HUES6 (cell line): ENCODE measurements at regions not wholly inside any gene's neighbourhood (a gene's known extent, or its start where the extent isn't known, plus 50 kb on each side); places are given as distances from the start of the nearest gene placed in this dataset.

Experiments
- H3K27ac ChIP-seq: 2 replicates; pipeline ENCODE4 v1.7.0; 2013; ENCODE audit warnings: low read depth, mild to moderate bottlenecking, low read length, inconsistent platforms
- H3K27me3 ChIP-seq: 2 replicates; pipeline ENCODE4 v1.6.1; 2013; ENCODE audit warnings: low read length; ENCODE audit not compliant: control insufficient read depth, insufficient read depth
- H3K36me3 ChIP-seq: 2 replicates; pipeline ENCODE4 v1.6.1; 2013; ENCODE audit warnings: low read length; ENCODE audit not compliant: control insufficient read depth, insufficient read depth
- H3K4me1 ChIP-seq: 2 replicates; pipeline ENCODE4 v1.6.1; 2013; ENCODE audit warnings: low read length; ENCODE audit not compliant: control insufficient read depth, insufficient read depth
- H3K4me3 ChIP-seq: 2 replicates; pipeline ENCODE4 v1.5.1; 2013; ENCODE audit warnings: low read depth, low read length
- H3K9ac ChIP-seq: one replicate; pipeline ENCODE4 v1.6.1; 2013; ENCODE audit warnings: mild to moderate bottlenecking, low read length
- H3K9me3 ChIP-seq: 2 replicates; pipeline ENCODE4 v1.6.1; 2013; ENCODE audit warnings: low read depth, low read length; ENCODE audit not compliant: control insufficient read depth, insufficient read depth

- H3K4me1 ChIP-seq = peaks cover 25% of the 10 kb centered on the region
Measured at GRCh38 chr1:59018446-59018845, 234.6 kb upstream of the JUN start.

GRCh38 chr1:59018860-59019259, 235.0 kb upstream of the JUN start:
- no peak overlapping the region for H3K9ac ChIP-seq
- peaks cover 21% of the 10 kb centered on the region for H3K4me1 ChIP-seq

More at GRCh38 chr1:59018446-59018845, 234.6 kb upstream of the JUN start:
- Histone ChIP-seq H3K9ac (no peak overlapping the region), H3K36me3 (no peaks in the 10 kb centered on the region), H3K27ac (no peak overlapping the region), H3K9me3 (peaks cover 10% of the 10 kb centered on the region), H3K27me3 (no peaks in the 10 kb centered on the region), H3K4me3 (no peak overlapping the region)

DNA sequence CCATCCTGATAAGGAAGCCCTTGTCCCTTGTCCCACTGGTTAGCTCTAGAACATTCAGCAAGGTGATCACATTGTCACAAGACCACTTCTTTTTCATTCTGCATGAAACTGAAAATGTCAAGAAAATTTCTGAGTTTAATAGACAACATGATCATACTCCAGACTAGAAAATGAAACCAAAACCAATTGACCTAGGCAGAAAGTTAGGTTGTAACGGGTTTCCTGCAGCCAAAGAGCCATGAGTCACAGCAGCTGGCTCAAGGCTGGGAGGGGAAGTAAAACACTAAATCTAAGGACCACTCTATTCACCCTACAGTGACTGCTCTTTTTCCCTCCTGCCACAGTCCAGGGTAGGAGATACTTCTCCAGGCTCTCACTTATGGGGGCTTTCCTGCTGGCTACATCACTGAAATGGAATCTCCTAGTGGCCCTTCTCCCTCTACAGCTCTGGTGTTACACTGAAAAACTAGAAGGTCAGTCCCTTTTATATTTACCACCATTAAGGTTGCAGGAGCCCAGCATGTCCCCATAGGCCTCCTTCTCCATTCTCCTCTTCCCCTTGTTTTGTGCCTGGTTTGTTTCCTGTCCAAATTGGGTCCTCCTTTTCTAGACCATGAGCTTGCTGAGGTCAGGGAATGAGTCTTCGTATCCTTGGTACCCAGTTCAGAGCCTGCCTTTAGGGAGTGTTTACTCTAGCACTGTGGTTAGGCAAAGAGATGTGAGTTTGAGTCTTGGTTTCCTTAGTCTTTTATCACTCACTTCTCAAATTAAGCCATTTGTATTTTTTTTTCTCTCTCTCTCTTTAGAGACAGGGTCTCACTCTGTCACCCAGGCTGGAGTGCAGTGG, 236.5 kb upstream of the JUN start:
- H3K27me3 ChIP-seq = no peaks in the 10 kb centered on the region
- no peak overlapping the region for H3K27ac ChIP-seq
- no peak overlapping the region for H3K4me3 ChIP-seq
- no peak overlapping the region for H3K9ac ChIP-seq
- H3K4me1 ChIP-seq = peaks cover 12% of the 10 kb centered on the region; the same call in 1 of the 2 replicates
- peaks cover 10% of the 10 kb centered on the region for H3K9me3 ChIP-seq
- no peaks in the 10 kb centered on the region for H3K36me3 ChIP-seq

More at GRCh38 chr1:59018860-59019259, 235.0 kb upstream of the JUN start:
- no peaks in the 10 kb centered on the region for H3K36me3 ChIP-seq
- no peaks in the 10 kb centered on the region for H3K27me3 ChIP-seq
- peaks cover 10% of the 10 kb centered on the region for H3K9me3 ChIP-seq
- no peak overlapping the region for H3K27ac ChIP-seq
- H3K4me3 ChIP-seq = no peak overlapping the region

DNA sequence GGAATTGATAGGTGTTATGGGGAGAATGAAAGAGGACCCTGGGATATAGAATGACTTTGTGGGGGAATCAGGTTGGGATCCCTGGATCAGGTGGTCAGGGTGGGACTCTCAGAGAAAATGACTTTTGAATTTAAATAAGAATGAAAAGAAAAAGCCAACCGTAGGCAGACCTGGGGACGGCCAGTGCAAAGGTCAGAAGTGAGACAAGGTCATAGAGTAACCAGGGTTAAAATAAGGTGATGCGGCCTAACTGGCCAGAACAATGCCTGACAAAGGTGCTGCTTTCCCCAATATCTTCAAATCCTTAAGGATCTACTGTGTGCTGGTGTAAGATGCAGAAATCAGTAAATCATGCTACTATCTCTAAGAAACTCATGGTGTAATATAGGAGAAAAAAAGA, 238.4 kb upstream of the JUN start:
- peaks cover 2% of the 10 kb centered on the region; the same call in 1 of the 2 replicates for H3K4me1 ChIP-seq

GRCh38 chr1:59022799-59023198, 239.0 kb upstream of the JUN start:
- Histone ChIP-seq H3K27ac (no peak overlapping the region), H3K4me1 (peaks cover 2% of the 10 kb centered on the region; the same call in 1 of the 2 replicates), H3K4me3 (no peak overlapping the region), H3K9me3 (peaks cover 10% of the 10 kb centered on the region), H3K27me3 (no peaks in the 10 kb centered on the region), H3K36me3 (no peaks in the 10 kb centered on the region), H3K9ac (no peak overlapping the region)

More for the DNA sequence above, 238.4 kb upstream of the JUN start:
- Histone ChIP-seq H3K27ac (no peak overlapping the region), H3K9me3 (peaks cover 10% of the 10 kb centered on the region), H3K27me3 (no peaks in the 10 kb centered on the region), H3K36me3 (no peaks in the 10 kb centered on the region), H3K4me3 (no peak overlapping the region), H3K9ac (no peak overlapping the region)

- H3K9me3 ChIP-seq = no peaks in the 10 kb centered on the region
- no peak overlapping the region for H3K4me3 ChIP-seq
- H3K36me3 ChIP-seq = no peaks in the 10 kb centered on the region
- H3K27me3 ChIP-seq = no peaks in the 10 kb centered on the region
- H3K4me1 ChIP-seq = peaks cover 2% of the 10 kb centered on the region; the same call in 1 of the 2 replicates
- H3K9ac ChIP-seq = no peak overlapping the region
- no peak overlapping the region for H3K27ac ChIP-seq
Measured at GRCh38 chr1:59025201-59025600, 241.4 kb upstream of the JUN start.

DNA sequence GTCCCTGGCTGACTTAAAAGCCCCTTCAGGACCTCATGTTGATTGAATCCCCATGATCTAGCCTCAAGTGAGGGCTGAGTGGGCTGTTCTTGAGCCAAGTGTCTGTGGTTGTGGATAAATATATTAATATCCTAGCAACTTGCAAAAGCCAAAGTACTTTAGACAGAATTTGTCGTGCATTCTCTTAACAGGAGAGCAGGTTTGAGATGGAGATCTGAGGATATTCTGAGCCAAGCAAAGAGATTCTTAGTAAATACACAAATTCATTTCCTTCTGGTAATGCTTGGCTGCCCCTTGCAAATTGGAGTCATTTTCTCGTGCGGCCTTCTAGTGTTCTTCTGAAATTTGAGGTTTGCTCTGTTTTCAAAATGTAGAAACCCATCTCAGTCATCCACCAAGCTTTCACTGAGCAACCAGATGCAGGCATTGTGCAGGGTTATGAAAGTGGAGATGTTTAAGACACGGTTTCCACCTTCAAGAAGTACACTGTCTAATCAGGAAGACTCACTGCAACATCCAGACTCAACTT, 242.1 kb upstream of the JUN start:
- no peak overlapping the region for H3K27ac ChIP-seq
- peaks cover 2% of the 10 kb centered on the region; the same call in 1 of the 2 replicates for H3K4me1 ChIP-seq
- no peaks in the 10 kb centered on the region for H3K36me3 ChIP-seq
- H3K27me3 ChIP-seq = no peaks in the 10 kb centered on the region
- no peak overlapping the region for H3K4me3 ChIP-seq
- H3K9ac ChIP-seq = no peak overlapping the region
- H3K9me3 ChIP-seq = no peaks in the 10 kb centered on the region

DNA sequence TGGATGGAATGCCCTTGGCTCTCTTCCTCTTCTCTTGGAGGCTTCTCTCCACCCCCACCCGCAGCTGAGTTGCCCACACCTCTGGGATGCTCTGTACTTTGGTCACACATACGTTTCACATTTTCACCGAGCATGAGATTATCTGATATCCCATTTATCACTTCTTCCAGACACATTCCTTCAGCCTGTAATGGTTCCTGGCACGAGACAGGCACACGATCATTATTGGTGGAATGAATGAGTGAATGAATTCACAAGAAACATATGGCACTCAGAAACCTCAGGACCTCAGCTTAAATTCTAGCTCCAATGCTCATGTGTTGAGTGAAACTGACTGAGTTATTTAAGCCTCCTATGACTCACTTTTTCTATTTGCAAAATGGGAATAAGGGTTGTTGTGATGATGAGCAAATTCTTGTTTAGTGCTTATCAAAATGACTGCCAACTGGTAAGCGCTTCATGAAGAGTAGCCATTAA, 242.7 kb upstream of the JUN start:
- Histone ChIP-seq H3K27ac (no peak overlapping the region), H3K4me3 (no peak overlapping the region), H3K27me3 (no peaks in the 10 kb centered on the region), H3K36me3 (no peaks in the 10 kb centered on the region), H3K9me3 (no peaks in the 10 kb centered on the region), H3K4me1 (peaks cover 2% of the 10 kb centered on the region; the same call in 1 of the 2 replicates), H3K9ac (no peak overlapping the region)

DNA sequence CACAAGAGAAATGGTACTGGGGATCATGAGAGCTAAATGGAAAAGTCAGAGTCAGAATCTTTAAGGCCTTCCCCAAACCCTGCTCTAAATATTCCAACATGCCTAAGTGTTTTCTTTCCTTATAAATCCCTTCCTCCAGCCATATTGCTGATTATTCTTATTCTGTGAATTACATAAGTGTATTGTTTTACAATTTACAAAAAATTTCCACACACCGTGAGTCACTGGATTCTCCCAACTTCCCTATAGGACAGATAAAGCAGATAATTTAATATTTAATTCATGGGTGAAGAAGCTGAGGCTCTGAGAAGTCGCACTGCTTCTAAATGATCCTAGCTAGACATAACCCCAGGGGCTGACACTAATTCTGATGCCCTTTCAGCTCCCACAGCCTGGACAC, 243.3 kb upstream of the JUN start:
- H3K9ac ChIP-seq = no peak overlapping the region
- H3K27ac ChIP-seq = no peak overlapping the region

GRCh38 chr1:59028048-59028447, 244.2 kb upstream of the JUN start:
- peaks cover 2% of the 10 kb centered on the region; the same call in 1 of the 2 replicates for H3K4me1 ChIP-seq
- no peak overlapping the region for H3K4me3 ChIP-seq
- H3K36me3 ChIP-seq = no peaks in the 10 kb centered on the region
- no peaks in the 10 kb centered on the region for H3K9me3 ChIP-seq
- no peaks in the 10 kb centered on the region for H3K27me3 ChIP-seq
- no peak overlapping the region for H3K27ac ChIP-seq
- no peak overlapping the region for H3K9ac ChIP-seq

More for the DNA sequence above, 243.3 kb upstream of the JUN start:
- Histone ChIP-seq H3K36me3 (no peaks in the 10 kb centered on the region), H3K27me3 (no peaks in the 10 kb centered on the region), H3K9me3 (no peaks in the 10 kb centered on the region), H3K4me3 (no peak overlapping the region), H3K4me1 (peaks cover 2% of the 10 kb centered on the region; the same call in 1 of the 2 replicates)
